22Rv1 (cell line): ENCODE measurements at regions not wholly inside any gene's neighbourhood (a gene's known extent, or its start where the extent isn't known, plus 50 kb on each side); places are given as distances from the start of the nearest gene placed in this dataset.

Experiments used
- H3K27ac ChIP-seq: fragments of 450-650 bp; 2 replicates; pipeline ENCODE4 v1.5.1; 2017
- CTCF ChIP-seq: fragments of 450-650 bp; IDR thresholded peaks from 2 replicates; pipeline ENCODE4 v1.5.1; 2017; ENCODE audit warnings: mild to moderate bottlenecking
- ZFX ChIP-seq: fragments of 450-650 bp; IDR thresholded peaks from 2 replicates; pipeline ENCODE4 v1.6.1; 2017; ENCODE audit warnings: antibody characterized with exemption, borderline replicate concordance

DNA sequence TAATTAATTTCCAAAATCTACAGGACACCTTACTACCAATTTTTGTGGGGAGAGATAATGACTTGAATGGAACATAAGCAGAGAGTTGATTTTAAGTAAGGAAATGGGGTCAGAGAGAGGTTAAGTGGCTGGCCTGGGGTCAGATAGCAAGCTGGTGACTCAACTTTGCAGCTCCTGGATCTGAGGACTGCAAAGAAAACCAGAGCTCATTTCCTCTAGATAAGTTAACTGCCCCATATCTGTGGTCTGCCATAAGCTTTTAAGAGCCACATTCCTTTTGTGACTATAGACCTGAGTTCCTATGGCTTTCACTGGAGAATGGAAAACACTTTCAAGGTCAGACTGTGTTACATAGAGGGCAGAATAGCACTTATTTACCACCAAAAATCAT is 201.2 kb upstream of the PRICKLE1 start:
- no peak overlapping the region for H3K27ac ChIP-seq
- TF ChIP-seq CTCF: no peak
- no peak for TF ChIP-seq ZFX

GRCh38 chr12:42789808-42790760 is 200.5 kb upstream of the PRICKLE1 start:
- TF ChIP-seq ZFX (no peak), CTCF (no peak)
- H3K27ac ChIP-seq: no peak overlapping the region

DNA sequence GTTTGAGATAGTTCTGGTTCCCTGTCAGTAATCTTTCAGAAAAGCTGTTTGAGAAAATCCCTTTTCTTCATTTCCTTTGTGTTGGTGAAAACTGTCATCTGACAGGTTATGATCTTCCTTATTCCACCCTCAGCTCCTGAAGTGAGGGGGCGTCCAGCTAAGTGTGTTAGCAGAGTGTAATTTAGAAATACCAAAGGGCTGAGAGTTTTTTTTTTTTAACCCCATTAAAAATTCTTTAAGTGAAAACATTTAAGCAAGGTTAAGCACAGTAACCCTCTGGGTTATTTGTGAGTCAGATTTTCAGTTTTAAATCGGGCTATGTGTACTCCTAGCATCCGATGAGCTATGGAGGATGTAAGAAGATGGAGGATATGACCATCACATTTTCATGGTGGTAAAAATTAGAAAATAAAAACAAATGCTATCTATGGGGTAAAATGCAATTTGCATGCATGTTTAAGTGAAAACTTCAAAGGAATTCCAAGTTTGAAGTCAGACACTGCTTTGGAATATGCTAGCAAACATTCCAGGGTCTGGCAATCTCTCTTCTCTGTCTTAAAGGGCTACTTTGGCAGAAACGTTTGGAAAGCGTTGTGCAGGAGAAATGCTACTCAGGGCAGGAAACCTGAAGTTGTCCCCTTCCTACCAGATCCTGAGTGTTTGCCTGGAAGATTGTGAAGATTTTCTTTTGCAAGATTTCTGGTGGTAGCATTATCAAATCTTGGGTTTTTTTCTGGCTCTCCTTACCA is 197.0 kb upstream of the PRICKLE1 start:
- H3K27ac ChIP-seq: no peak overlapping the region
- no peak for TF ChIP-seq CTCF
- TF ChIP-seq ZFX: no peak

GRCh38 chr12:42785944-42786343 is 196.4 kb upstream of the PRICKLE1 start:
- no peak overlapping the region for H3K27ac ChIP-seq
- TF ChIP-seq ZFX (no peak), CTCF (no peak)

- H3K27ac ChIP-seq: no peak overlapping the region
- TF ChIP-seq CTCF (no peak), ZFX (no peak)
Measured at GRCh38 chr12:42780671-42781070, 191.1 kb upstream of the PRICKLE1 start.

DNA sequence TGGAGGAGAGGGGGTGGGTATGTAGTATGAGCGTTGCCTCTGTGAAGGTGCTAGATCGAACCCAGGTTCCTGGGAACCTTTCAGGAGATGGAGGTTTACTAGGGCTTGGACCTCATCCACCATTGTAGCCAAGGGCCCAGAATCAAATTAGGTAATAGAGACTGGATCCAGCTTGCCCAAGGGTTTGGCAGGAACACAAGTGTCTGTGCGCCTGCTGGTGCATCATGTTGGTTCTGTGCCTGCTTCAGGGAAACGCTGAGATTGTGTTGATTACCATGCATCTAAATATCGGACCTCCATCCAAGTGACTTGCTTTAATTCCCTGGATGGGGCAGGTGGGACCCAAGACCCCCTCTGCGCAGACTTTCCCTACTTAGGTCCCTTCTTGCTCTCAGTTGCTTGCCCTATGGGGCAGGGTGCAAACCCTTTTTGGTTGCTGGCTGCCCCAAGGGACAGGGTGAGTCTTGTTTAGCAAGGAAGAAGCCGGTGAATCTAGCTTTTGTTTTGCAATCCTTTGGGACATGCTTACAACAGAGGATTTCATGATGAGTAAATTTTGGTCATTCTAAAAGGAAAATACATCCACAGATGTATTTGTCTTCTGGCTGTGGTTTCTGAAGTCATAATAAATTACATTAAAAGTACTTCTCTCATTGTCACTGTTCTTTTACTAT is 189.8 kb upstream of the PRICKLE1 start:
- no peak overlapping the region for H3K27ac ChIP-seq
- TF ChIP-seq ZFX (no peak), CTCF (no peak)
